ENCODE measurements at regions not wholly inside any gene's neighbourhood (a gene's known extent, or its start where the extent isn't known, plus 50 kb on each side); places are given as distances from the start of the nearest gene placed in this dataset.

GRCh38 chr13:104204177-104204576, 1138.0 kb upstream of the SLC10A2 start:
- no peak overlapping the region for H3K4me2 ChIP-seq (ENCODE audit: low read length)
- H3K9ac ChIP-seq (ENCODE audit: low read depth, low read length) = no peak overlapping the region
- no peak overlapping the region for H3K4me3 ChIP-seq (ENCODE audit: low read length)
- H3K36me3 ChIP-seq (ENCODE audit: insufficient read depth, low read length) = no peaks in the 10 kb centered on the region
- H3K27me3 ChIP-seq (ENCODE audit: control insufficient read depth, insufficient read depth, low read length) = no peaks in the 10 kb centered on the region
- no peaks in the 10 kb centered on the region for H3K9me3 ChIP-seq (replicated peaks; ENCODE audit: low read length)
- H3K4me1 ChIP-seq (ENCODE audit: control insufficient read depth, insufficient read depth, low read length) = no peaks in the 10 kb centered on the region

- no peaks in the 10 kb centered on the region for H3K27me3 ChIP-seq (ENCODE audit: control insufficient read depth, insufficient read depth, low read length)
Observed at GRCh38 chr13:104198801-104199200, 1132.6 kb upstream of the SLC10A2 start.

GRCh38 chr13:104196611-104197010, 1130.4 kb upstream of the SLC10A2 start:
- Histone ChIP-seq H3K4me1 (ENCODE audit: control insufficient read depth, insufficient read depth, low read length) (no peaks in the 10 kb centered on the region), H3K9me3 (replicated peaks; ENCODE audit: low read length) (no peaks in the 10 kb centered on the region), H3K9ac (ENCODE audit: low read depth, low read length) (no peak overlapping the region), H3K27me3 (ENCODE audit: control insufficient read depth, insufficient read depth, low read length) (no peaks in the 10 kb centered on the region), H3K4me3 (ENCODE audit: low read length) (no peak overlapping the region), H3K4me2 (ENCODE audit: low read length) (no peak overlapping the region), H3K36me3 (ENCODE audit: insufficient read depth, low read length) (no peaks in the 10 kb centered on the region)

More at GRCh38 chr13:104198801-104199200, 1132.6 kb upstream of the SLC10A2 start:
- no peaks in the 10 kb centered on the region for H3K4me1 ChIP-seq (ENCODE audit: control insufficient read depth, insufficient read depth, low read length)
- H3K4me3 ChIP-seq (ENCODE audit: low read length) = no peak overlapping the region
- no peaks in the 10 kb centered on the region for H3K36me3 ChIP-seq (ENCODE audit: insufficient read depth, low read length)
- no peak overlapping the region for H3K9ac ChIP-seq (ENCODE audit: low read depth, low read length)
- H3K4me2 ChIP-seq (ENCODE audit: low read length) = no peak overlapping the region
- no peaks in the 10 kb centered on the region for H3K9me3 ChIP-seq (replicated peaks; ENCODE audit: low read length)

GRCh38 chr13:104181526-104182231, 1115.5 kb upstream of the SLC10A2 start:
- H3K9me3 ChIP-seq (replicated peaks; ENCODE audit: low read length) = no peaks in the 10 kb centered on the region
- H3K27me3 ChIP-seq (ENCODE audit: control insufficient read depth, insufficient read depth, low read length) = no peaks in the 10 kb centered on the region
- no peaks in the 10 kb centered on the region for H3K36me3 ChIP-seq (ENCODE audit: insufficient read depth, low read length)
- H3K9ac ChIP-seq (ENCODE audit: low read depth, low read length) = no peak overlapping the region
- no peak overlapping the region for H3K4me3 ChIP-seq (ENCODE audit: low read length)
- H3K4me2 ChIP-seq (ENCODE audit: low read length) = no peak overlapping the region
- no peaks in the 10 kb centered on the region for H3K4me1 ChIP-seq (ENCODE audit: control insufficient read depth, insufficient read depth, low read length)

GRCh38 chr13:104170980-104171555, 1104.9 kb upstream of the SLC10A2 start:
- no peak overlapping the region for H3K4me3 ChIP-seq (ENCODE audit: low read length)
- no peak overlapping the region for H3K4me2 ChIP-seq (ENCODE audit: low read length)
- no peaks in the 10 kb centered on the region for H3K36me3 ChIP-seq (ENCODE audit: insufficient read depth, low read length)
- H3K4me1 ChIP-seq (ENCODE audit: control insufficient read depth, insufficient read depth, low read length) = no peaks in the 10 kb centered on the region
- no peaks in the 10 kb centered on the region for H3K9me3 ChIP-seq (replicated peaks; ENCODE audit: low read length)
- no peaks in the 10 kb centered on the region for H3K27me3 ChIP-seq (ENCODE audit: control insufficient read depth, insufficient read depth, low read length)
- H3K9ac ChIP-seq (ENCODE audit: low read depth, low read length) = no peak overlapping the region

GRCh38 chr13:104163866-104164630, 1097.8 kb upstream of the SLC10A2 start:
- Histone ChIP-seq H3K27me3 (ENCODE audit: control insufficient read depth, insufficient read depth, low read length) (no peaks in the 10 kb centered on the region), H3K9me3 (replicated peaks; ENCODE audit: low read length) (no peaks in the 10 kb centered on the region), H3K4me1 (ENCODE audit: control insufficient read depth, insufficient read depth, low read length) (no peaks in the 10 kb centered on the region), H3K4me3 (ENCODE audit: low read length) (no peak overlapping the region), H3K9ac (ENCODE audit: low read depth, low read length) (no peak overlapping the region), H3K4me2 (ENCODE audit: low read length) (no peak overlapping the region), H3K36me3 (ENCODE audit: insufficient read depth, low read length) (no peaks in the 10 kb centered on the region)

- no peaks in the 10 kb centered on the region for H3K27me3 ChIP-seq (ENCODE audit: control insufficient read depth, insufficient read depth, low read length)
- no peak overlapping the region for H3K4me2 ChIP-seq (ENCODE audit: low read length)
- H3K4me3 ChIP-seq (ENCODE audit: low read length) = no peak overlapping the region
- no peaks in the 10 kb centered on the region for H3K4me1 ChIP-seq (ENCODE audit: control insufficient read depth, insufficient read depth, low read length)
- H3K9ac ChIP-seq (ENCODE audit: low read depth, low read length) = no peak overlapping the region
- no peaks in the 10 kb centered on the region for H3K9me3 ChIP-seq (replicated peaks; ENCODE audit: low read length)
- H3K36me3 ChIP-seq (ENCODE audit: insufficient read depth, low read length) = no peaks in the 10 kb centered on the region
Observed at GRCh38 chr13:104160536-104160935, 1094.3 kb upstream of the SLC10A2 start.

GRCh38 chr13:104143760-104144416, 1077.7 kb upstream of the SLC10A2 start:
- Histone ChIP-seq H3K4me2 (ENCODE audit: low read length) (no peak overlapping the region), H3K36me3 (ENCODE audit: insufficient read depth, low read length) (no peaks in the 10 kb centered on the region), H3K27me3 (ENCODE audit: control insufficient read depth, insufficient read depth, low read length) (no peaks in the 10 kb centered on the region), H3K4me1 (ENCODE audit: control insufficient read depth, insufficient read depth, low read length) (no peaks in the 10 kb centered on the region), H3K9me3 (replicated peaks; ENCODE audit: low read length) (no peaks in the 10 kb centered on the region), H3K4me3 (ENCODE audit: low read length) (no peak overlapping the region), H3K9ac (ENCODE audit: low read depth, low read length) (no peak overlapping the region)

- Histone ChIP-seq H3K36me3 (ENCODE audit: insufficient read depth, low read length) (no peaks in the 10 kb centered on the region), H3K4me3 (ENCODE audit: low read length) (no peak overlapping the region), H3K9ac (ENCODE audit: low read depth, low read length) (no peak overlapping the region), H3K9me3 (replicated peaks; ENCODE audit: low read length) (no peaks in the 10 kb centered on the region), H3K27me3 (ENCODE audit: control insufficient read depth, insufficient read depth, low read length) (no peaks in the 10 kb centered on the region), H3K4me2 (ENCODE audit: low read length) (no peak overlapping the region), H3K4me1 (ENCODE audit: control insufficient read depth, insufficient read depth, low read length) (no peaks in the 10 kb centered on the region)
Observed at GRCh38 chr13:104140552-104140951, 1074.3 kb upstream of the SLC10A2 start.

- Histone ChIP-seq H3K4me3 (ENCODE audit: low read length) (no peak overlapping the region), H3K9ac (ENCODE audit: low read depth, low read length) (no peak overlapping the region), H3K4me1 (ENCODE audit: control insufficient read depth, insufficient read depth, low read length) (no peaks in the 10 kb centered on the region), H3K36me3 (ENCODE audit: insufficient read depth, low read length) (no peaks in the 10 kb centered on the region), H3K9me3 (replicated peaks; ENCODE audit: low read length) (no peaks in the 10 kb centered on the region), H3K4me2 (ENCODE audit: low read length) (no peak overlapping the region), H3K27me3 (ENCODE audit: control insufficient read depth, insufficient read depth, low read length) (no peaks in the 10 kb centered on the region)
Observed at GRCh38 chr13:104137416-104137815, 1071.2 kb upstream of the SLC10A2 start.

GRCh38 chr13:104132849-104133248, 1066.6 kb upstream of the SLC10A2 start:
- no peaks in the 10 kb centered on the region for H3K36me3 ChIP-seq (ENCODE audit: insufficient read depth, low read length)
- no peak overlapping the region for H3K4me2 ChIP-seq (ENCODE audit: low read length)
- no peaks in the 10 kb centered on the region for H3K27me3 ChIP-seq (ENCODE audit: control insufficient read depth, insufficient read depth, low read length)
- H3K4me3 ChIP-seq (ENCODE audit: low read length) = no peak overlapping the region
- H3K4me1 ChIP-seq (ENCODE audit: control insufficient read depth, insufficient read depth, low read length) = no peaks in the 10 kb centered on the region
- H3K9me3 ChIP-seq (replicated peaks; ENCODE audit: low read length) = no peaks in the 10 kb centered on the region
- H3K9ac ChIP-seq (ENCODE audit: low read depth, low read length) = no peak overlapping the region

All from skeletal muscle satellite cell (primary cell).